Endothelial cell (in vitro differentiated cells): ENCODE measurements at regions not wholly inside any gene's neighbourhood (a gene's known extent, or its start where the extent isn't known, plus 50 kb on each side); places are given as distances from the start of the nearest gene placed in this dataset.

ENCODE experiments used
- DNase-seq: peaks from one replicate; pipeline ENCODE4 v3.0.0; 2021; ENCODE audit warnings: low spot score
- H3K27ac Mint-ChIP-seq: one replicate; pipeline ENCODE4 v1.8.0; 2021; ENCODE audit warnings: mixed read lengths, inconsistent platforms; ENCODE audit not compliant: unreplicated experiment
- H3K27me3 Mint-ChIP-seq: one replicate; pipeline ENCODE4 v1.8.0; 2021; ENCODE audit warnings: mild to moderate bottlenecking, moderate library complexity, mixed read lengths, inconsistent platforms; ENCODE audit not compliant: unreplicated experiment
- H3K36me3 Mint-ChIP-seq: one replicate; pipeline ENCODE4 v1.8.0; 2021; ENCODE audit warnings: mild to moderate bottlenecking, low read depth, mixed read lengths, inconsistent platforms; ENCODE audit not compliant: unreplicated experiment
- H3K4me1 Mint-ChIP-seq: one replicate; pipeline ENCODE4 v1.8.0; 2021; ENCODE audit warnings: mild to moderate bottlenecking, mixed read lengths, inconsistent platforms; ENCODE audit not compliant: unreplicated experiment
- H3K4me3 Mint-ChIP-seq: one replicate; pipeline ENCODE4 v1.8.0; 2021; ENCODE audit warnings: mild to moderate bottlenecking, mixed read lengths, inconsistent platforms; ENCODE audit not compliant: unreplicated experiment
- H3K9me3 Mint-ChIP-seq: one replicate; pipeline ENCODE4 v1.8.0; 2021; ENCODE audit warnings: mixed read lengths, inconsistent platforms; ENCODE audit not compliant: unreplicated experiment
- CTCF ChIP-seq: fragments of 200-600 bp; sonication (generic); IDR thresholded peaks from one replicate; pipeline ENCODE4 v1.5.0; 2021; ENCODE audit warnings: antibody characterized with exemption; ENCODE audit not compliant: unreplicated experiment

DNA sequence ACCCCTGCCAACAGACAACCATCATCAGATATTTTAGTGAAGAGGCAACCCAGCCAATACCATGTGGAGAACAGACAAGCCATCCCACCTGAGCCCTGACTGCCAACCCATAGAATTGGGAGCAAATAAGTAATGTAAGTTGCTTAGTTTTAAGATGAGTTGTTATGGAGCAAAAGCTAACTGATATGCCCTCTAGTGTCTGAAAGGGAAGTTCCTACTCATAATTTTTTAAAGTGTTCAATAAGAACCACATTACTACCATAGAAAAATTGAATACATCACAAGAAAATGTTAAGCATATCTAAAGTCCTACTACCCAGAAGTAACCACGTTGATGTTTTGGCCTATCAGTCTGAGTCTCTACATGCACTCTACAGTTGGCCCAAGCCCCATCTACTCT lies 50.8 kb upstream of the SLC36A4 start:
- Mint-ChIP-seq H3K36me3 (no peaks in the 10 kb centered on the region), H3K9me3 (no peaks in the 10 kb centered on the region), H3K27me3 (no peaks in the 10 kb centered on the region), H3K4me1 (no peaks in the 10 kb centered on the region), H3K4me3 (no peak overlapping the region), H3K27ac (no peak overlapping the region)
- no peak for DNase-seq
- peak; percentile 33 for TF ChIP-seq CTCF

DNA sequence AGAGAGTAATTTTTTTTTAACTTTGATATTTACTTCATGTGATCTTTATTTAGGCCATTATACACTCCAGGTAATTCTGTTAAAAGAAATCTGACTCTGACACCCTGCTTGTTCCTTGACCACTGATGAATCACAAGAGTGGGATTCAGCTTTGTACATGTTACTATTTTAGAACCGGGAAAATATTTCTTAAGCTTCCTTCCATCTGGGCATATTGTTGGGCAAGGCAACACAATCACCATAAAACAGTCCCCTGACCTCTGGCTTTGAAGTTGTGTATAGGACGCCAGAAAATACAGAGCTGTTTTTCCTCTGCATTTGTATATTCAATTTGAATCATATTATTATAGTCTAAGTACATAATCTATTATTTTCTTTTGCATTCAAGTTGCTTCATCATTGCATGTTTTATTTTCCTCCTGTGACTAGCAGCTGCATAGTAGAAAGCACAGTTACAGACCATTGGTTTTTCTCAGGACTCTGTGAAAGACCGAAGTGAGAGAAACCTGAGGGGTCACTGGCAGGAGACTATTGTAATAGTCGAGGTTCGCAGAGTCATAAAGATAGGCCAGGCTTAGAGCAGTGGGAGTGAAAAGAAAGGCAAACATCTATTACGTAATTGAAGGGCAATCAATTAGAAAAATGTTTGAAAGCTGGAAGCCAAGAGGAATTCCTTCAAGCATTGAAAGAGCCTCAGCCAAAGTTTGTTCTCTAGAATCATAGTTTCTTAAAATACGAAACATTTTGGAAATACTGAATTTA lies 51.8 kb upstream of the SLC36A4 start:
- Mint-ChIP-seq H3K27me3 (no peaks in the 10 kb centered on the region), H3K4me3 (no peak overlapping the region), H3K4me1 (no peaks in the 10 kb centered on the region)

DNA sequence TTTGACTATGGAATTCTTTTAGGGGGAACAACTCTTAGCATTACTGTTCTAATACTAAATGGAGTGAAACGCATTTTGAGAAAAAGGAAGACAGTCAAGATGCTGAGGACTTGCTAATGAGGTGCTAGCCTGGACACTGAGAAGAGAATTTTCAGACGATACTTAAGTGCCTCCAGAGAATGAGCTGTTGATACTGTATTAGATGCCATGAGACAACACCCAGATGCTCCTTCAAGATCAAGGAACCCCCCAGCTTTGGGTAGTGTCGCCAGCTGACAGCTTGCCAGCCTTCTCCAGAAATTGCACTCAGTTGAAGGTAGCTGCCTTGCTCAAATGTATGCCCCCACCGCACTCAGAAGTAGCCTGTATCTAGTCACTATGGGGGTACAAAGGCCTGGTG lies 52.5 kb upstream of the SLC36A4 start:
- H3K27me3 Mint-ChIP-seq: no peaks in the 10 kb centered on the region
- no peak for TF ChIP-seq CTCF
- H3K4me1 Mint-ChIP-seq: no peaks in the 10 kb centered on the region
- DNase-seq: no peak
- H3K27ac Mint-ChIP-seq: no peak overlapping the region
- H3K4me3 Mint-ChIP-seq: no peak overlapping the region
- no peaks in the 10 kb centered on the region for H3K9me3 Mint-ChIP-seq
- H3K36me3 Mint-ChIP-seq: no peaks in the 10 kb centered on the region

More for the DNA sequence above, 51.8 kb upstream of the SLC36A4 start:
- H3K36me3 Mint-ChIP-seq: no peaks in the 10 kb centered on the region
- TF ChIP-seq CTCF: no peak
- no peak for DNase-seq
- no peak overlapping the region for H3K27ac Mint-ChIP-seq
- no peaks in the 10 kb centered on the region for H3K9me3 Mint-ChIP-seq

- no peak for TF ChIP-seq CTCF
- H3K27me3 Mint-ChIP-seq: no peaks in the 10 kb centered on the region
These were observed 54.1 kb upstream of the SLC36A4 start for GRCh38 chr11:93251922-93252321.

DNA sequence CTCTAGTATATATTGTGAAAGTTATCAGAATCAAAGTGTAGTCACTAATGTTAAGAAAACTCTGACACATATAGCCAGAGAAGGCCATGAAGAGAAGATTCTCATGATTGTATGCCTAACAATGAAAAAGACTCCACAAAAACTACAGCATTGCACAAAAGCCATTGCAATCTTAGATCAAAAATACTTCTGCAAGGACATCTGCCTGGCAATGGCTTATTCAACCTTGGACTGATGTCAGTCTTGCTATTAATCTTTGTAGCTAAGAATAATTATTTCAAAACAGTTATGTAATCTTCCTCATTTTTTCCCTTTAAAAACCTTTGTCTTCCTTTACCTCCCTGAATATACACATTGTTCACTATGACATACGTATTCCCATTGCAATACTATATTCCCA lies 55.3 kb upstream of the SLC36A4 start:
- Mint-ChIP-seq H3K9me3 (no peaks in the 10 kb centered on the region), H3K27ac (no peak overlapping the region), H3K36me3 (no peaks in the 10 kb centered on the region), H3K4me3 (no peak overlapping the region), H3K27me3 (no peaks in the 10 kb centered on the region), H3K4me1 (no peaks in the 10 kb centered on the region)
- TF ChIP-seq CTCF: no peak
- no peak for DNase-seq

More at GRCh38 chr11:93251922-93252321, 54.1 kb upstream of the SLC36A4 start:
- no peaks in the 10 kb centered on the region for H3K36me3 Mint-ChIP-seq
- DNase-seq: no peak
- H3K4me1 Mint-ChIP-seq: no peaks in the 10 kb centered on the region
- H3K4me3 Mint-ChIP-seq: no peak overlapping the region
- no peak overlapping the region for H3K27ac Mint-ChIP-seq
- H3K9me3 Mint-ChIP-seq: no peaks in the 10 kb centered on the region
